Testis (tissue), 2 donors: ENCODE measurements at regions not wholly inside any gene's neighbourhood (a gene's known extent, or its start where the extent isn't known, plus 50 kb on each side); places are given as distances from the start of the nearest gene placed in this dataset.

Source experiments
- POLR2A ChIP-seq: fragments of 450-650 bp; IDR thresholded peaks from one replicate; pipeline ENCODE4 v1.6.1; 2017; ENCODE audit warnings: antibody characterized with exemption, mild to moderate bottlenecking, moderate library complexity
- TF ChIP-seq, protein P1 (sequence below), 3 experiments: fragments of 450-650 bp in 2 of 3; fragments of 200-600 bp in 1 of 3; sonication (generic) in 1 of 3; IDR thresholded peaks; one replicate each; pipeline ENCODE4 v1.5.1; 2016 to 2019; ENCODE audit warnings: antibody characterized with exemption in 3 of 3, mild to moderate bottlenecking in 2 of 3, moderate library complexity in 1 of 3

DNA sequence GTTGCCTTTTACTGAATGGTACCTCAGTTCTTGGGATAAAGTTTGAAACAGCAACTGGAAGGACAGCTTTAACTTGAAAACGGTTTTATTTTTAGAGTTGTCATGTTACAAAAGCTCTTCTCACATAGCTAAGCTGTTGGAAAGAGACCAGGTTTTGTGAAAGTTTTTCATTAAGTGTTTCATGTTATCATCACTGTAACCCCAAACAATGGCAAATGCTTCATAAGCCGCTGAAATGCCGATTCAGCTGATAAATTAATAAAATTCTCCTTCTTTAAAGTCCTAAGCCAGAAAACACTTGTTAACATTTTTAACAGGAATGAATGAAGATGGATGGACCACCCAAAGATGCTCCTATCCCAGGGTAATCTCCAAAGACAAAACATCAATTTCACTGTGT is 76.1 kb upstream of the IRF2 start:
- TF ChIP-seq, protein P1, sequence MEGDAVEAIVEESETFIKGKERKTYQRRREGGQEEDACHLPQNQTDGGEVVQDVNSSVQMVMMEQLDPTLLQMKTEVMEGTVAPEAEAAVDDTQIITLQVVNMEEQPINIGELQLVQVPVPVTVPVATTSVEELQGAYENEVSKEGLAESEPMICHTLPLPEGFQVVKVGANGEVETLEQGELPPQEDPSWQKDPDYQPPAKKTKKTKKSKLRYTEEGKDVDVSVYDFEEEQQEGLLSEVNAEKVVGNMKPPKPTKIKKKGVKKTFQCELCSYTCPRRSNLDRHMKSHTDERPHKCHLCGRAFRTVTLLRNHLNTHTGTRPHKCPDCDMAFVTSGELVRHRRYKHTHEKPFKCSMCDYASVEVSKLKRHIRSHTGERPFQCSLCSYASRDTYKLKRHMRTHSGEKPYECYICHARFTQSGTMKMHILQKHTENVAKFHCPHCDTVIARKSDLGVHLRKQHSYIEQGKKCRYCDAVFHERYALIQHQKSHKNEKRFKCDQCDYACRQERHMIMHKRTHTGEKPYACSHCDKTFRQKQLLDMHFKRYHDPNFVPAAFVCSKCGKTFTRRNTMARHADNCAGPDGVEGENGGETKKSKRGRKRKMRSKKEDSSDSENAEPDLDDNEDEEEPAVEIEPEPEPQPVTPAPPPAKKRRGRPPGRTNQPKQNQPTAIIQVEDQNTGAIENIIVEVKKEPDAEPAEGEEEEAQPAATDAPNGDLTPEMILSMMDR (IDR thresholded peaks at IDR 0.05), result no peak
- no peak for TF ChIP-seq POLR2A
